ENCODE measurements at regions not wholly inside any gene's neighbourhood (a gene's known extent, or its start where the extent isn't known, plus 50 kb on each side); places are given as distances from the start of the nearest gene placed in this dataset.

DNA sequence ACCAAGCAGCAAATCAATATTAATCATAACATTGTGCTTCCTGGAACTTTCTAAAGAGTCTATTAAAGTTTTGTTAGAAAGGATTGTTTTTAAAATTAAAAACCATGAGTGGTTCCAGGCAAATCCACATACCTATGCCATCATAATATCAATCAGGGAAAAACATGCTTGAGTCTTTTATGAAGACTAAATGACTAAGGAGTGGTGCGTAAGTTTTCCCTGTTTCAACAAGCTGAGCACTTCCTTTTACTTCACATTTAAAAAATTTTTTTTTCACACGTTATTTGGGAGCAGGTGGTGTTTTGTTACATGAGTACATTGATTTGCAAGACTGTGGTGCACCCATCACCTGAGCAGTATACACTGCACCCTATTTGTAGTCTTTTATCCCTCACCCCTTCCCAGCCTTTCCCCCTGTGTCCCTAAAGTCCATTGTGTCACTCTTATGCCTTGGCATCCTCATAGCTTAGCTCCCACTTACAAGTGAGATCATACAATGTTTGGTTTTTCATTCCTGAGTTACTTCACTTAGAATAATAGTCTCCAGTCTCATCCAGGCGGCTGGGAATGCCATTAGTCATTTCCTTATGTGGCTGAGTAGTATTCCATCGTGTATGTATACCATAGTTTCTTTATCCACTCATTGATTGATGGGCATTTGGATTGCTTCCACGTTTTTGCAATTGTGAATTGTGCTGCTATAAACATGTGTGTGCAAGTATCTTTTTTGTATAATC, 1190.3 kb upstream of the RAG2 start (continued):
- TF ChIP-seq, protein P1, sequence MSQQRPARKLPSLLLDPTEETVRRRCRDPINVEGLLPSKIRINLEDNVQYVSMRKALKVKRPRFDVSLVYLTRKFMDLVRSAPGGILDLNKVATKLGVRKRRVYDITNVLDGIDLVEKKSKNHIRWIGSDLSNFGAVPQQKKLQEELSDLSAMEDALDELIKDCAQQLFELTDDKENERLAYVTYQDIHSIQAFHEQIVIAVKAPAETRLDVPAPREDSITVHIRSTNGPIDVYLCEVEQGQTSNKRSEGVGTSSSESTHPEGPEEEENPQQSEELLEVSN (IDR thresholded peaks at IDR 0.05; ENCODE audit: borderline replicate concordance, low read depth), result no peak
- TF ChIP-seq HOXA7 (CRISPR knock-in tag; IDR thresholded peaks at IDR 0.05) (no peak), ZFP36 (IDR thresholded peaks at IDR 0.05; ENCODE audit: borderline replicate concordance, partially characterized antibody) (no peak), NR3C1 (IDR thresholded peaks at IDR 0.05) (no peak), CBX8 (IDR thresholded peaks at IDR 0.05) (no peak), RARB (CRISPR knock-in tag; IDR thresholded peaks at IDR 0.05) (no peak), EP300 (IDR thresholded peaks at IDR 0.05) (no peak), POLR2AphosphoS2 (conservative IDR thresholded peaks at IDR 0.05; ENCODE audit: low read length) (no peak), RNF2 (IDR thresholded peaks at IDR 0.05; ENCODE audit: borderline replicate concordance, low read depth) (no peak)
- TF ChIP-seq, protein P2, sequence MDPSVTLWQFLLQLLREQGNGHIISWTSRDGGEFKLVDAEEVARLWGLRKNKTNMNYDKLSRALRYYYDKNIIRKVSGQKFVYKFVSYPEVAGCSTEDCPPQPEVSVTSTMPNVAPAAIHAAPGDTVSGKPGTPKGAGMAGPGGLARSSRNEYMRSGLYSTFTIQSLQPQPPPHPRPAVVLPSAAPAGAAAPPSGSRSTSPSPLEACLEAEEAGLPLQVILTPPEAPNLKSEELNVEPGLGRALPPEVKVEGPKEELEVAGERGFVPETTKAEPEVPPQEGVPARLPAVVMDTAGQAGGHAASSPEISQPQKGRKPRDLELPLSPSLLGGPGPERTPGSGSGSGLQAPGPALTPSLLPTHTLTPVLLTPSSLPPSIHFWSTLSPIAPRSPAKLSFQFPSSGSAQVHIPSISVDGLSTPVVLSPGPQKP (IDR thresholded peaks at IDR 0.05; ENCODE audit: low read depth, low read length), result no peak

DNA sequence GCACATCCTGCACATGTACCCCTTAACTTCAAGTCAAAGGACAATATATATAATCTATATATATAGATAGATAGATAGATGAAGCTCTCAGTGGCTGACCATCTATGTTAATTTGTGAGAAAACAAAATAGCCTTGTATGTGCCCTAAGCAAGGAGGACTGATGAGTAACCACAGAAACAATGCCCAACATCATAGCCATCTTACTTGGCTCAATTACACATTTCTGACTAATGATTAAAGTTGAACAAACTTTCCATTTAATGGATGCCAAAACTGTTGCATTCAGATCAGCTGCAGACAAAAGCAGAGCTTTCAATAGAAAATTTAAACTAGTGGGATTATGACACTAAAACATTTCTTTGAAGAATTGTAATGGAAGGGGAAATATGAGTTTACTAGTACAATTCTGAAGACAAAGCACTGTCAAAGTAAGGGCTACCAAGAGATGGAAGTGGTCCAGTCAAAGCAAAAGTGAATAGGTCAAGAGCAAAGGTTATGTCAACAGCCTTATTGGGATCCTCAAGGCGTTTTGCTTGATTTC, 1188.2 kb upstream of the RAG2 start:
- no peak overlapping the region for H3K27ac ChIP-seq
- ChIA-PET POLR2A (no interaction called here), CTCF (no interaction called here)
- no peak for FAIRE-seq
- no peak overlapping the region for H3K4me3 ChIP-seq
- TF ChIP-seq CTCF (IDR thresholded peaks at IDR 0.05), result no peak
- TF ChIP-seq HDAC2 (IDR thresholded peaks at IDR 0.05), result no peak
- TF ChIP-seq NFE2L2 (conservative IDR thresholded peaks at IDR 0.05; ENCODE audit: low read length), result no peak
- TF ChIP-seq RARB (CRISPR knock-in tag; IDR thresholded peaks at IDR 0.05), result no peak
- TF ChIP-seq GATA3 (IDR thresholded peaks at IDR 0.05; ENCODE audit: borderline replicate concordance), result no peak
- TF ChIP-seq HOXA7 (CRISPR knock-in tag; IDR thresholded peaks at IDR 0.05), result no peak
- TF ChIP-seq, protein P3, sequence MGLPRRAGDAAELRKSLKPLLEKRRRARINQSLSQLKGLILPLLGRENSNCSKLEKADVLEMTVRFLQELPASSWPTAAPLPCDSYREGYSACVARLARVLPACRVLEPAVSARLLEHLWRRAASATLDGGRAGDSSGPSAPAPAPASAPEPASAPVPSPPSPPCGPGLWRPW (IDR thresholded peaks at IDR 0.05), result no peak
- no peak for TF ChIP-seq JUNB (IDR thresholded peaks at IDR 0.05)
- no peak for TF ChIP-seq EHMT2 (IDR thresholded peaks at IDR 0.05; ENCODE audit: low read depth)
- no peak for TF ChIP-seq MAFK (IDR thresholded peaks at IDR 0.05; ENCODE audit: partially characterized antibody)
- TF ChIP-seq USF2 (IDR thresholded peaks at IDR 0.05), result no peak
- no peak for TF ChIP-seq FOSL2 (IDR thresholded peaks at IDR 0.05)
- TF ChIP-seq FOSL2 (CRISPR knock-in tag; IDR thresholded peaks at IDR 0.05), result no peak
- TF ChIP-seq ZC3H11A (IDR thresholded peaks at IDR 0.05), result no peak
- no peak for TF ChIP-seq NR3C1 (IDR thresholded peaks at IDR 0.05)
- 0% methylated on average over 1 of the region's 1 CpG for WGBS (ENCODE audit: missing lambda C conversion rate)
- no peak for DNase-seq (ENCODE audit: low read depth in 1 of 2, low spot score in 1 of 2)
- H3K9me3 ChIP-seq, result no peaks in the 10 kb centered on the region; the same call in 2 of the 3 replicates
- no peaks in the 10 kb centered on the region for H3K4me1 ChIP-seq
- no peak overlapping the region for H3K4me2 ChIP-seq
- no peak for ATAC-seq
